ENCODE measurements at regions not wholly inside any gene's neighbourhood (a gene's known extent, or its start where the extent isn't known, plus 50 kb on each side); places are given as distances from the start of the nearest gene placed in this dataset.

GRCh38 chr2:237167934-237168333, 82.2 kb downstream of the COPS8 start:
- DNase-seq (ENCODE audit: low read depth in 3 of 3, low spot score in 2 of 3): no peak

DNA sequence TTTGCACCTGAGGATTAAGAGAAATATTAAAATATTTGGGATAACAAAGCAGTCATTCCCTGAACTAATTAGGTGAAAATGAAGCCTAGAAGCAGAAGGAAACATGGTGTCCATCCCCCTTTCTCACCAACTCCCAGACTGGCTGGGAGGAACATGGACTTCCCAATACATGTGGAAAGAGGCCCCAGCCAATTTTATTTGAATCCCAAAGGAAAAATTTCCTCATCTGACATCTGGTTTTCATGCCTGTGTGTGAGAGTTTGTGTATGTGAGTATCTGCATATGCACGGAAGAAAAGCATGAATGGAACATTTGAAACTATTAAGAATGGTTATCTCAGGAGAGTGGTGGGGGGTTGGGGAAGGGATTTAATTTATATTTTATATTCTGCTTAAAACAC, 84.3 kb downstream of the COPS8 start:
- DNase-seq (ENCODE audit: low read depth in 3 of 3, low spot score in 2 of 3): no peak

GRCh38 chr2:237171396-237171795, 85.7 kb downstream of the COPS8 start:
- DNase-seq (ENCODE audit: low read depth in 3 of 3, low spot score in 2 of 3): peak in 2 of 3 donors; percentile 49 to 54

GRCh38 chr2:237171881-237172280, 86.2 kb downstream of the COPS8 start:
- no peak for DNase-seq (ENCODE audit: low read depth in 3 of 3, low spot score in 2 of 3)

- DNase-seq (ENCODE audit: low read depth in 3 of 3, low spot score in 2 of 3): no peak
These were observed 91.4 kb downstream of the COPS8 start for GRCh38 chr2:237177052-237177451.

DNA sequence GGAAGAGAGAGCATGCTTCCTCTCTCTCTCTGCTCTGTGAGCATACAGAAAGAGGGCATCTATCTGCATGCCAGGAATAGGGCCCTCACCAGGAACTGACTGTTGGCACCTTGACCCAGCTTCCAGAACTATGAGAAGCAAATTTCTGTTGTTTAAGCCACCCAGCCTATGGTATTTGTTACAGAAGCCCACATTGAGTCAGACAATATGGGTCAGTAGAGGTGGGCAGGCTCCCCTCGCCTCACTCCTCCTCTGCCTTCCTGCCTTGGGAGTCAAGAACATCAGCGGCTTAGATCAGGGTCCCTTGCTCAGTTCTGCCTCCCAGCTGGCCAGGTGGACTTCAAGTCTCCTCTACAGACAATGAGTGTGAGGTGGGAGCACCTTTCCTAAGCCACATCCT, 92.3 kb downstream of the COPS8 start:
- no peak for DNase-seq (ENCODE audit: low read depth in 3 of 3, low spot score in 2 of 3)

- no peak for DNase-seq (ENCODE audit: low read depth in 3 of 3, low spot score in 2 of 3)
These were observed 92.7 kb downstream of the COPS8 start for GRCh38 chr2:237178396-237178795.

GRCh38 chr2:237179161-237179560, 93.5 kb downstream of the COPS8 start:
- no peak for DNase-seq (ENCODE audit: low read depth in 3 of 3, low spot score in 2 of 3)

GRCh38 chr2:237180187-237180586, 94.5 kb downstream of the COPS8 start:
- no peak for DNase-seq (ENCODE audit: low read depth in 3 of 3, low spot score in 2 of 3)

DNA sequence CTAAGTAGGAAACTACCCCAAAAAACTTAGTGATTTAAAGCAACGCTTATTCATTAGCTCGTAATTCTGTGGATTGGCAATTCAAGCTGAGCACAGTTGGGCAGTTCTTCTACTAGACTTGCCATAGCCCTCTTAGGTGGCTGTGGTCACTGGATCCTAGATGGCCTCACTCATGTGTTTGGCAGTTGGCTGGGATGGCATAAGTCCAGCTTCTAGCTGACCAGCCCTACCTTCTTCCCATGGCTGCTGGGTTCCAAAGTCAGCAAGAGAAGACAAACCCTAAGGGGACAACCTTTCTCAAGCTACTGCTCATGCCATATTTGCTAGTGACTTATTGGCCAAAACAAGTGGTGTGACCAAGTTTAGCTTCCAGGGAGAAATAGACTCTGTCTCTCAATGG, 95.3 kb downstream of the COPS8 start:
- DNase-seq (ENCODE audit: low read depth in 3 of 3, low spot score in 2 of 3): no peak

DNA sequence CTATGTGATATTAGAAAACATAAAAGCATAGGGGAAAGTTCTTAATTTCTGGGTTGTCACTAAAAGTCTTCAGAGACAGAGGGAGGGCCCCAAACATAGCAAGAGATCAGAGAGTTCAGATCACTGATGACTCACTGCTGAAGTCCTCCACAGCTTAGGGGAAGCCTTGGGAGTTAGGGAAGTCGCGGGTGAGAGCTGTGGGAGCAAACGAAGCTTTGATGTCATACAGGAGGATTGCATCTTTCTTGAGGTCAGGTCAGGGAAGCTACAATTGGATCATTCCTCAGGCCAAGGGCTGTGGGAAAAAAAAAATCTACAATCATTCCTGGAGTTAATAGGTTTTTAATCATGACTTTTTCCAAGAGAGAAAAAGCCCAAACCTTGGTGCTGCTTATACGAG, 96.2 kb downstream of the COPS8 start:
- DNase-seq (ENCODE audit: low read depth in 3 of 3, low spot score in 2 of 3): no peak

- DNase-seq (ENCODE audit: low read depth in 3 of 3, low spot score in 2 of 3): no peak
These were observed 96.9 kb downstream of the COPS8 start for GRCh38 chr2:237182422-237183123.

- DNase-seq (ENCODE audit: low read depth in 3 of 3, low spot score in 2 of 3): no peak
These were observed 98.7 kb downstream of the COPS8 start for GRCh38 chr2:237184192-237184918.

DNA sequence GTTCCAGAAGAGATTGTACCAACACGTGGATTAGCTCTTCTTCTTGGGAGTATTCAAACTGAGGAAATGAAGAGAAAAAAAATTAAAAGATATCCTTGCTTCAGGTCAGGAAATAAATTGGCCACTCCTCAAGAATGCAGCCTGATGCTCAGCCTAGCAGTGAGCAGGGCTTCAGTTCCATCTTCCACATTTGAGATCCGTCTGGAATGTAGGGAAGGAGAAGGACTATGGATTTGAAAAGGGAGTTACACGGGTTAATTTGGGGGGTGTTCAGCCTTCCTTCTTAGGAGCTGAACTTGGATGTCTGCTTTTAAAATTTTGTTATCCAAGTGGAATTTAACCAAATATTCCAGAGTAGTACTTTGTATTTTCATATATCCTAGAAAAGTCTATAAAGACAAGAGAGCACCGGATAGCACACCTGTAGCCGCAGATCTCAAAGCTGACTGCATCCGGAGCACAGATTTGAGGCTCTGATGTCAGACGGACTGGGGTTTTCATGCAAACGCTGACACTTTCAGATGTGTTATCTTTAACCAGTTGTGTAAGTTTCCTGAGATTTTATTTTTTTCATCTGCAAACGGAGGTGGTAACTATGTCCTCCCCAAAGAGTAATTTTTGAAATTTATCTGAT, 99.3 kb downstream of the COPS8 start:
- no peak for DNase-seq (ENCODE audit: low read depth in 3 of 3, low spot score in 2 of 3)

GRCh38 chr2:237185553-237185925, 99.8 kb downstream of the COPS8 start:
- no peak for DNase-seq (ENCODE audit: low read depth in 3 of 3, low spot score in 2 of 3)

GRCh38 chr2:237189799-237190198, 104.1 kb downstream of the COPS8 start:
- DNase-seq (ENCODE audit: low read depth in 3 of 3, low spot score in 2 of 3): no peak

DNA sequence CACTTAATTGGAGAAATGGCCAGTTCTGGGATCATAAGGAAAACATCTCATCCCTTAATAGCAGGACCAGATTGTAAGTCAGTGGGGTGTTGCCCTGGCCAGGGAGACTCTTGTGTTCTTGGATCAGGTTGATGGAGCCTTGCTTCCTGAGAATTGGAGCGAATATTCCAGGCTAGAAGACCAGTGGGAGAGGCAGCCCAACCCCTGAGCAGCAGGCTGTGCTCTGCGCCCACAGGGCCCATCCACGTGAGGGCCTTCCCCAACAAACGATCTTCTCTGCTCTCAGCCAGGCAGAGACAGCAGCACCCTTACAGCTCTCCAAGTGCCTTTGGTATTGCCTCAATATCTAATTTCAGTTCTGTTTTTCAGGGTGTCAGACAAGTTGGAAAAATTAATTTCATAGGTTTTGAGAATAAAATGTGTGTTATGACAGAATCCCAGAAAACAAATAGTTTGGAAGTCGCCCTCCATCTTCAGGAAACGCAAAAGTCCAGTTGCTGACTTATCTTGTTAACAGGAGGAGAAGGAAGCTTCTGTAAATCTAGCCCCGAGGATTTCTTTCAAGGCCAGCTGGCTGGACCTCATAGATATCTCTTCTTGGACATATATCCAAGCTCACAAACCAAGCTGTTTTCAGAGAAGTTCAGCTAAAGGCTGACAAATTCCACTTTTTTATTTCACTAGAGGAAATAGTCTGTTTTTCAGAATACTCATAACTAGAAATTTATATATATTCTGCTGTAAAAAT, 105.5 kb downstream of the COPS8 start:
- no peak for DNase-seq (ENCODE audit: low read depth in 3 of 3, low spot score in 2 of 3)

DNA sequence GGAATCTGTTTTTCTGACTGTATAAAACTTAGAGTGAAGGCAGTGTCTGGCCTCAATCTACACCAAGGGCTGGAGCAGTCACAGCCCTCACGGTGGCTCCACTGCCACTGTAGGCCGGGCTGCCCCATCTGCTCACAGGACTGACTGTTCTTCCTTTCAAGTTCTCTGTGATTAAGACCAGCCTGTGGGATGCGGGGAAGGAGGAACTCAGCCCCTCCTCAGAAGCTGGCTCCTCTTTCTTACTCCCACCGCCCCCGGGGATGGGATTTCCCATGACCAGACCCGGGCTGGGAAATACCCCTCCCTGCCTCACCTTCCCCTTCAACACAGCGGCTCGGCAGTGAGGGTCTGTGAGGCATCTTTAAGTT, 106.0 kb downstream of the COPS8 start:
- DNase-seq (ENCODE audit: low read depth in 3 of 3, low spot score in 2 of 3): no peak

GRCh38 chr2:237192881-237193280, 107.2 kb downstream of the COPS8 start:
- no peak for DNase-seq (ENCODE audit: low read depth in 3 of 3, low spot score in 2 of 3)

DNA sequence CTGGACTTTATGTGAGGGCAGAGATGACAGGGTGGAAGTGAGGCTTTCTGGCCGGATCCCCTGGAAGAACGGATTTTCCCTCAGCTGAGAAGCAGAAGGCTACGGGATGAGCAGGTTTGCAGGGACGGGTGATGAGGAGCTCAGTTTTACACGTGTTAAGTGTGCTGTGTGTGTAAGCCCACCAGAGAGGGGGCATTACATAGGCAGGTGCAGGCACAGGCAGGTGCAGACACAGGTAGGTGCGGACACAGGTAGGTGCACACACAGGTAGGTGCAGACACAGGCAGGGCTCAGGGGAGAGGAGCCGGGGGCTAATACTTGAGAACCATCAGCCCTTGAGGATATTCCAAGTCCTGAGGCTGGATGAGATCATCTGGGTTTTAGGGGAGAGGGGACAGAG, 107.7 kb downstream of the COPS8 start:
- no peak for DNase-seq (ENCODE audit: low read depth in 3 of 3, low spot score in 2 of 3)

- DNase-seq (ENCODE audit: low read depth in 3 of 3, low spot score in 2 of 3): no peak
These were observed 108.4 kb downstream of the COPS8 start for GRCh38 chr2:237194081-237194480.

Measured in right renal cortex interstitium (tissue), 3 donors.